ENCODE measurements at regions not wholly inside any gene's neighbourhood (a gene's known extent, or its start where the extent isn't known, plus 50 kb on each side); places are given as distances from the start of the nearest gene placed in this dataset.
"Not testable (repeated sequence)": the region's sequence is repeated elsewhere in the genome, so short reads cannot be mapped to it uniquely, and the experiment has no call there.

DNA sequence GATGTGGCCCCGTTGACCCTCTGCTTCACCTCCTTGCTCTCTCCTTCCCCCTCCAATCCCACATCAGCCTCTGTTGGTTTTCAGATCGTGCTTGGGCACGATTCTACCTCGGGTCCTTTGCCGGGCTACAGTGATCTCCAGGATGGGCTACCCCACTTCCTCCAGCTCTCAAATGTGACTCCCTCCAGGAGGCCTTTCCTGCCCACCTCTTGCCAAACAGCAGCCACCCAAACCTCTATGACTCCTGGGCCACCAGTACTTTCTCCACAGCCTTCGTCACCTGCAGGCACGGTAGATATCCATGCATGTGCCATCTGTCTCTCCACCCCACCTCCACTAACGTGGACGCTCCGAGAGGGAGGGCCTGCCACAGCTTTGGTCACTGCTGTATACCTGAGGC is 55.9 kb upstream of the NXT1 start:
- CTCF ChIA-PET: no interaction called here
- Histone ChIP-seq H3K27ac (ENCODE audit: extremely low read depth, low read depth, low read length) (no peak overlapping the region), H3K9me3 (ENCODE audit: control insufficient read depth, insufficient read depth, low read depth, low read length) (no peaks in the 10 kb centered on the region), H3K4me3 (ENCODE audit: low read depth, low read length) (no peak overlapping the region), H3K4me1 (ENCODE audit: control insufficient read depth, insufficient read depth, low read length) (no peaks in the 10 kb centered on the region), H3K36me3 (ENCODE audit: control insufficient read depth in 2 of 2, insufficient read depth in 1 of 2, low read length in 2 of 2) (no peaks in the 10 kb centered on the region)
- TF ChIP-seq, protein P1, sequence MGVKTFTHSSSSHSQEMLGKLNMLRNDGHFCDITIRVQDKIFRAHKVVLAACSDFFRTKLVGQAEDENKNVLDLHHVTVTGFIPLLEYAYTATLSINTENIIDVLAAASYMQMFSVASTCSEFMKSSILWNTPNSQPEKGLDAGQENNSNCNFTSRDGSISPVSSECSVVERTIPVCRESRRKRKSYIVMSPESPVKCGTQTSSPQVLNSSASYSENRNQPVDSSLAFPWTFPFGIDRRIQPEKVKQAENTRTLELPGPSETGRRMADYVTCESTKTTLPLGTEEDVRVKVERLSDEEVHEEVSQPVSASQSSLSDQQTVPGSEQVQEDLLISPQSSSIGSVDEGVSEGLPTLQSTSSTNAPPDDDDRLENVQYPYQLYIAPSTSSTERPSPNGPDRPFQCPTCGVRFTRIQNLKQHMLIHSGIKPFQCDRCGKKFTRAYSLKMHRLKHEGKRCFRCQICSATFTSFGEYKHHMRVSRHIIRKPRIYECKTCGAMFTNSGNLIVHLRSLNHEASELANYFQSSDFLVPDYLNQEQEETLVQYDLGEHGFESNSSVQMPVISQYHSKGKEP (tag by site-specific recombination; IDR thresholded peaks at IDR 0.05): no peak
- POLR2A ChIA-PET: no interaction called here

DNA sequence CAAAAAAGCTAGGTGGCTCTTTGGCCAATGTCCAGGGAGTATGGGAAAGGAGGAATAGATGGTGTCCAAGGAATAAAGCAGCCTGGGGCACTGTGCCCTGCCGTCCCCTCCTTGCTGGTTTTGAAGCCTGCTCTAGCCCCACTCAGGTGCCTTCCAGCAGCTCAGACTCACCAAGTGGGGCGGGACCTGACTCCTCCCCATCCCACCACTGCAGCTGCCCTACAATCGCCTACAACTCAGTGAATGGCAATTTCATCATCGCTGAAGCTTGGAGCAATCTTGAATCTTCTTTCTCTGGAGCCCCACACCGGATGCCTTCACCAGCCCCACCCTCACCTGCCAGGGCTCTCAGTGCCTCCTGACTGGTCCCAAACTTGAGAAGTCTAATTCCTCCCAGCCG is 56.4 kb upstream of the NXT1 start:
- H3K4me3 ChIP-seq (ENCODE audit: low read depth, low read length): no peak overlapping the region
- H3K4me1 ChIP-seq (ENCODE audit: control insufficient read depth, insufficient read depth, low read length): no peaks in the 10 kb centered on the region
- H3K27ac ChIP-seq (ENCODE audit: extremely low read depth, low read depth, low read length): no peak overlapping the region
- TF ChIP-seq ZFHX2 (tag by site-specific recombination; conservative IDR thresholded peaks at IDR 0.05) (no peak), ZNF610 (tag by site-specific recombination; IDR thresholded peaks at IDR 0.05; ENCODE audit: borderline replicate concordance) (no peak), ZNF311 (tag by site-specific recombination; IDR thresholded peaks at IDR 0.05; ENCODE audit: borderline replicate concordance) (no peak), KLF1 (tag by site-specific recombination; IDR thresholded peaks at IDR 0.05) (no peak), ZNF174 (tag by site-specific recombination; IDR thresholded peaks at IDR 0.05) (no peak), SETDB1 (IDR thresholded peaks at IDR 0.05; ENCODE audit: insufficient read length, low read length) (no peak), ZFP37 (tag by site-specific recombination; IDR thresholded peaks at IDR 0.05) (no peak), ZNF529 (tag by site-specific recombination; IDR thresholded peaks at IDR 0.05; ENCODE audit: insufficient replicate concordance) (no peak), ZNF23 (tag by site-specific recombination; IDR thresholded peaks at IDR 0.05; ENCODE audit: borderline replicate concordance) (no peak), ZBTB20 (tag by site-specific recombination; IDR thresholded peaks at IDR 0.05) (no peak), ZNF211 (tag by site-specific recombination; IDR thresholded peaks at IDR 0.05; ENCODE audit: low read depth) (no peak), ZNF654 (tag by site-specific recombination; IDR thresholded peaks at IDR 0.05; ENCODE audit: low read depth) (no peak)
- TF ChIP-seq, protein P2, sequence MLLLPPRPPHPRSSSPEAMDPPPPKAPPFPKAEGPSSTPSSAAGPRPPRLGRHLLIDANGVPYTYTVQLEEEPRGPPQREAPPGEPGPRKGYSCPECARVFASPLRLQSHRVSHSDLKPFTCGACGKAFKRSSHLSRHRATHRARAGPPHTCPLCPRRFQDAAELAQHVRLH (tag by site-specific recombination; IDR thresholded peaks at IDR 0.05): no peak
- TF ChIP-seq, protein P3, sequence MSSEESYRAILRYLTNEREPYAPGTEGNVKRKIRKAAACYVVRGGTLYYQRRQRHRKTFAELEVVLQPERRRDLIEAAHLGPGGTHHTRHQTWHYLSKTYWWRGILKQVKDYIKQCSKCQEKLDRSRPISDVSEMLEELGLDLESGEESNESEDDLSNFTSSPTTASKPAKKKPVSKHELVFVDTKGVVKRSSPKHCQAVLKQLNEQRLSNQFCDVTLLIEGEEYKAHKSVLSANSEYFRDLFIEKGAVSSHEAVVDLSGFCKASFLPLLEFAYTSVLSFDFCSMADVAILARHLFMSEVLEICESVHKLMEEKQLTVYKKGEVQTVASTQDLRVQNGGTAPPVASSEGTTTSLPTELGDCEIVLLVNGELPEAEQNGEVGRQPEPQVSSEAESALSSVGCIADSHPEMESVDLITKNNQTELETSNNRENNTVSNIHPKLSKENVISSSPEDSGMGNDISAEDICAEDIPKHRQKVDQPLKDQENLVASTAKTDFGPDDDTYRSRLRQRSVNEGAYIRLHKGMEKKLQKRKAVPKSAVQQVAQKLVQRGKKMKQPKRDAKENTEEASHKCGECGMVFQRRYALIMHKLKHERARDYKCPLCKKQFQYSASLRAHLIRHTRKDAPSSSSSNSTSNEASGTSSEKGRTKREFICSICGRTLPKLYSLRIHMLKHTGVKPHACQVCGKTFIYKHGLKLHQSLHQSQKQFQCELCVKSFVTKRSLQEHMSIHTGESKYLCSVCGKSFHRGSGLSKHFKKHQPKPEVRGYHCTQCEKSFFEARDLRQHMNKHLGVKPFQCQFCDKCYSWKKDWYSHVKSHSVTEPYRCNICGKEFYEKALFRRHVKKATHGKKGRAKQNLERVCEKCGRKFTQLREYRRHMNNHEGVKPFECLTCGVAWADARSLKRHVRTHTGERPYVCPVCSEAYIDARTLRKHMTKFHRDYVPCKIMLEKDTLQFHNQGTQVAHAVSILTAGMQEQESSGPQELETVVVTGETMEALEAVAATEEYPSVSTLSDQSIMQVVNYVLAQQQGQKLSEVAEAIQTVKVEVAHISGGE (tag by site-specific recombination; conservative IDR thresholded peaks at IDR 0.05; ENCODE audit: low read depth): no peak
- CTCF ChIA-PET: no interaction called here
- POLR2A ChIA-PET: interaction anchor here (0.8 kb wide), 1 partner anchor 56 kb away, joined by 5 read pairs; no protein-coding TSS in a partner anchor
- H3K36me3 ChIP-seq (ENCODE audit: control insufficient read depth in 2 of 2, insufficient read depth in 1 of 2, low read length in 2 of 2): no peaks in the 10 kb centered on the region
- no peaks in the 10 kb centered on the region for H3K9me3 ChIP-seq (ENCODE audit: control insufficient read depth, insufficient read depth, low read depth, low read length)

DNA sequence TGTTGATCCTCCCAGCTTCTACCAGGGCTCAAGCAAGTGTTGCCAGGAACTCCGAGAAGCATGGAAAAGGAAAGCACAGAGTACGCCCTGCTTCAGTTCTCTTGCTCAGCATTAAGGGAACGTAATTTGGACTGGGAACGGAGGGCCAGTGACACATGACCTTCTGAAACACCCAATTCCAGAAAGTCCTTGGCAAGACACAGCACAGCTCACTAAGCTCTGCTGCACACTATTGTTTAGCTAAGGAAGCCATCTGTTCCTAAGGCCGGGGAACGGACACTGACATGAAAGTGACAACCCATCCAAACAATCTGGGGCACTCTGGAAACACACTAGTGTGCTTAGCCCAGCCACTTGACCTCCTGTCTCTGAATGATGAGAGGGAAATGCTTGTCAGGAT is 56.9 kb upstream of the NXT1 start:
- Histone ChIP-seq H3K4me3 (ENCODE audit: low read depth, low read length) (no peak overlapping the region), H3K9me3 (ENCODE audit: control insufficient read depth, insufficient read depth, low read depth, low read length) (no peaks in the 10 kb centered on the region), H3K36me3 (ENCODE audit: control insufficient read depth in 2 of 2, insufficient read depth in 1 of 2, low read length in 2 of 2) (no peaks in the 10 kb centered on the region), H3K27ac (ENCODE audit: extremely low read depth, low read depth, low read length) (no peak overlapping the region), H3K4me1 (ENCODE audit: control insufficient read depth, insufficient read depth, low read length) (no peaks in the 10 kb centered on the region)
- TF ChIP-seq WT1 (tag by site-specific recombination; IDR thresholded peaks at IDR 0.05): no peak
- TF ChIP-seq ZBTB17 (tag by site-specific recombination; IDR thresholded peaks at IDR 0.05): no peak
- CTCF ChIA-PET: no interaction called here
- POLR2A ChIA-PET: interaction anchor here (0.8 kb wide), 1 partner anchor 56 kb away, joined by 5 read pairs; no protein-coding TSS in a partner anchor

DNA sequence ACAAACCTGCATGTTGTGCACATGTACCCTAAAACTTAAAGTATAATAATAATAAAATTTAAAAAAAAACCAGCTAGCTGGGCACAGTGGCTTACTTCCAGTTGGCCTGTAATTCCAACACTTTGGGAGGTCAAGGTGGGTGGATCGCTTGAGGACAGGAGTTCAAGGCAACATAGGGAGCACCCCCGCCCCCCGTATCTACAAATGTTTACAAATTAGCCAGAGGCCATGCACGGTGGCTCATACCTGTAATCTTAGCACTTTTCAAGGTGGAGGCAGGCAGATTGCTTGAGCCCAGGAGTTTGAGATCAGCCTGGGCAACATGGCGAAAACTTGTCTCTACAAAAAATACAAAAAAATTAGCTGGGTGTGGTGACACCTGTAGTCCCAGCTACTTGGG is 58.3 kb upstream of the NXT1 start:
- CTCF ChIA-PET; H3K36me3 ChIP-seq (ENCODE audit: control insufficient read depth in 2 of 2, insufficient read depth in 1 of 2, low read length in 2 of 2); H3K4me3 ChIP-seq (ENCODE audit: low read depth, low read length); H3K4me1 ChIP-seq (ENCODE audit: control insufficient read depth, insufficient read depth, low read length); H3K27ac ChIP-seq (ENCODE audit: extremely low read depth, low read depth, low read length); H3K9me3 ChIP-seq (ENCODE audit: control insufficient read depth, insufficient read depth, low read depth, low read length); POLR2A ChIA-PET: not testable (repeated sequence)
